H1 (cell line): ENCODE measurements at regions not wholly inside any gene's neighbourhood (a gene's known extent, or its start where the extent isn't known, plus 50 kb on each side); places are given as distances from the start of the nearest gene placed in this dataset.

Source experiments
- CTCF ChIA-PET: fragments of 300-600 bp; sonication (Branson Sonifier 250); formaldehyde crosslinking; loops from one replicate; lab custom pipeline; 2021; ENCODE audit not compliant: partially characterized antibody; lab: Charles Lee
- POLR2A ChIA-PET: fragments of 300-600 bp; sonication (Branson Sonifier 250); formaldehyde crosslinking; loops from one replicate; lab custom pipeline; 2021; ENCODE audit warnings: inconsistent platforms; ENCODE audit not compliant: partially characterized antibody; lab: Charles Lee
- DNase-seq, 2 experiments: peaks; one replicate each; pipeline versions ENCODE4 v3.0.0 to v3.0.0-alpha.2; 2010 to 2022; ENCODE audit warnings: low spot score in 2 of 2, low read depth in 1 of 2, mixed read lengths in 1 of 2
- FAIRE-seq: peaks from 2 replicates; lab custom pipeline; 2011; peaks lifted over from hg19 to GRCh38; lab: Jason Lieb, UNC
- H2AFZ ChIP-seq: 2 replicates; pipeline ENCODE4 v1.8.1; 2012; ENCODE audit warnings: low read length, inconsistent platforms
- H2AK5ac ChIP-seq: 2 replicates; pipeline ENCODE4 v1.6.1; 2013; ENCODE audit warnings: low read depth, low read length
- H2BK120ac ChIP-seq: replicated peaks from 2 replicates; pipeline ENCODE3; 2013; ENCODE audit warnings: low read depth, low read length, inconsistent platforms
- H2BK12ac ChIP-seq: 2 replicates; pipeline ENCODE4 v1.6.1; 2013; ENCODE audit warnings: low read depth, low read length
- H2BK15ac ChIP-seq: 2 replicates; pipeline ENCODE4 v1.6.1; 2013; ENCODE audit warnings: low read length
- H2BK20ac ChIP-seq: 2 replicates; pipeline ENCODE4 v1.6.1; 2013; ENCODE audit warnings: low read length
- H2BK5ac ChIP-seq: 2 replicates; pipeline ENCODE4 v1.6.1; 2013; ENCODE audit warnings: low read depth, low read length
- H3K14ac ChIP-seq: 2 replicates; pipeline ENCODE4 v1.6.1; 2013; ENCODE audit warnings: inconsistent platforms; ENCODE audit not compliant: insufficient read length
- H3K18ac ChIP-seq: 2 replicates; pipeline ENCODE4 v1.6.1; 2013; ENCODE audit warnings: low read length; ENCODE audit errors: extremely low read depth
- H3K23ac ChIP-seq: 2 replicates; pipeline ENCODE4 v1.6.1; 2013; ENCODE audit warnings: inconsistent platforms; ENCODE audit not compliant: insufficient read length
- H3K23me2 ChIP-seq: 2 replicates; pipeline ENCODE4 v1.6.1; 2013; ENCODE audit warnings: low read depth, low read length
- H3K27ac ChIP-seq: 2 replicates; pipeline ENCODE4 v1.6.1; 2011; ENCODE audit warnings: low read depth, low read length, inconsistent platforms
- H3K27me3 ChIP-seq, 4 experiments: replicated peaks in 1 of 4; 1 replicate in 1 of 4; 2 replicates in 3 of 4; pipeline versions ENCODE4 v1.6.1 to v1.8.1; 2011 to 2013; ENCODE audit warnings: low read length in 3 of 4, mild to moderate bottlenecking in 3 of 4, inconsistent platforms in 2 of 4, mixed read lengths in 2 of 4, moderate library complexity in 1 of 4; ENCODE audit not compliant: control insufficient read depth in 3 of 4, insufficient read depth in 3 of 4; ENCODE audit errors: extremely low read depth in 1 of 4
- H3K36me3 ChIP-seq, 4 experiments: 2 replicates each; pipeline versions ENCODE4 v1.6.1 to v1.8.1; 2011 to 2013; ENCODE audit warnings: mild to moderate bottlenecking in 4 of 4, low read length in 3 of 4, moderate library complexity in 2 of 4, control low read depth in 1 of 4, inconsistent platforms in 1 of 4; ENCODE audit not compliant: insufficient read depth in 4 of 4, control insufficient read depth in 2 of 4
- H3K4ac ChIP-seq: replicated peaks from 2 replicates; pipeline ENCODE3; 2013; ENCODE audit warnings: low read length, low read depth, mixed read lengths, inconsistent platforms; ENCODE audit not compliant: insufficient read length
- H3K4me1 ChIP-seq, 4 experiments: replicated peaks in 1 of 4; 1 replicate in 1 of 4; 2 replicates in 3 of 4; pipeline versions ENCODE4 v1.6.1 to v1.8.1; 2011 to 2013; ENCODE audit warnings: low read length in 3 of 4, inconsistent platforms in 2 of 4, mixed read lengths in 1 of 4; ENCODE audit not compliant: insufficient read depth in 4 of 4, control insufficient read depth in 3 of 4
- H3K4me2 ChIP-seq, 2 experiments: 2 replicates each; pipeline versions ENCODE4 v1.6.1 to v1.8.1; 2011 to 2013; ENCODE audit warnings: low read depth in 2 of 2, low read length in 2 of 2, control low read depth in 1 of 2, inconsistent platforms in 1 of 2, mild to moderate bottlenecking in 1 of 2; ENCODE audit not compliant: insufficient read depth in 1 of 2
- H3K4me3 ChIP-seq, 4 experiments: fragments of 200-600, 300-600 bp in 1 of 4; sonication (generic), shearing (Covaris generic), sonication (Bioruptor Twin) in 1 of 4; 2 replicates each; pipeline versions ENCODE4 v1.5.1 to v1.8.1; 2011 to 2016; ENCODE audit warnings: low read length in 4 of 4, low read depth in 3 of 4, control low read depth in 2 of 4, inconsistent platforms in 2 of 4, mild to moderate bottlenecking in 2 of 4, mixed read lengths in 1 of 4, moderate library complexity in 1 of 4; ENCODE audit not compliant: insufficient read depth in 2 of 4; ENCODE audit errors: extremely low read depth in 1 of 4
- H3K56ac ChIP-seq: replicated peaks from 2 replicates; pipeline ENCODE3; 2013; ENCODE audit warnings: low read depth, mild to moderate bottlenecking, mixed read lengths, low read length, inconsistent platforms; ENCODE audit not compliant: insufficient read length
- H3K79me1 ChIP-seq: 2 replicates; pipeline ENCODE4 v1.6.1; 2013; ENCODE audit warnings: low read depth, low read length, control low read depth
- H3K79me2 ChIP-seq, 2 experiments: 2 replicates each; pipeline versions ENCODE4 v1.6.1 to v1.8.1; 2012 to 2013; ENCODE audit warnings: low read length in 2 of 2, mild to moderate bottlenecking in 2 of 2, inconsistent platforms in 1 of 2; ENCODE audit not compliant: insufficient read depth in 2 of 2, control insufficient read depth in 1 of 2
- H3K9ac ChIP-seq, 4 experiments: replicated peaks in 1 of 4; 1 replicate in 1 of 4; 2 replicates in 3 of 4; pipeline versions ENCODE4 v1.6.1 to v1.8.1; 2011 to 2013; ENCODE audit warnings: low read depth in 3 of 4, low read length in 3 of 4, control low read depth in 2 of 4, mild to moderate bottlenecking in 2 of 4, moderate library complexity in 2 of 4, inconsistent platforms in 1 of 4; ENCODE audit errors: extremely low read depth in 1 of 4
- H3K9me3 ChIP-seq, 2 experiments: 2 replicates each; pipeline versions ENCODE4 v1.6.1 to v1.8.1; 2012 to 2013; ENCODE audit warnings: mild to moderate bottlenecking in 2 of 2, moderate library complexity in 2 of 2, control low read depth in 1 of 2, inconsistent platforms in 1 of 2, low read depth in 1 of 2, low read length in 1 of 2, mixed read lengths in 1 of 2; ENCODE audit not compliant: insufficient read depth in 2 of 2
- H4K20me1 ChIP-seq, 2 experiments: replicated peaks in 1 of 2; 2 replicates each; pipeline versions ENCODE3 to v1.8.1; 2011 to 2013; ENCODE audit warnings: inconsistent platforms in 2 of 2, low read length in 2 of 2, mild to moderate bottlenecking in 1 of 2; ENCODE audit not compliant: insufficient read depth in 2 of 2, control insufficient read depth in 1 of 2
- H4K5ac ChIP-seq: 2 replicates; pipeline ENCODE4 v1.6.1; 2013; ENCODE audit warnings: low read length, low read depth, mixed read lengths, inconsistent platforms; ENCODE audit not compliant: insufficient read length
- H4K8ac ChIP-seq: 2 replicates; pipeline ENCODE4 v1.8.0; 2013; ENCODE audit warnings: mild to moderate bottlenecking, moderate library complexity, low read length, inconsistent platforms; ENCODE audit not compliant: insufficient read depth; ENCODE audit errors: extremely low read depth
- H4K91ac ChIP-seq: replicated peaks from 2 replicates; pipeline ENCODE3; 2013; ENCODE audit warnings: low read length, mixed read lengths, inconsistent platforms; ENCODE audit not compliant: insufficient read length
- ASH2L ChIP-seq: fragments of 200-600, 300-600 bp; sonication (generic); IDR thresholded peaks from one replicate; pipeline ENCODE4 v1.7.1; 2017; ENCODE audit warnings: low read length
- NRF1 ChIP-seq: IDR thresholded peaks from 2 replicates; pipeline ENCODE4 v1.6.1; 2011; ENCODE audit warnings: mild to moderate bottlenecking, low read depth, low read length, improper control_type of control experiment
- TAF7 ChIP-seq: optimal IDR thresholded peaks from 2 replicates; pipeline ENCODE3; 2011; ENCODE audit warnings: low read depth, mild to moderate bottlenecking, inconsistent platforms, low read length, moderate library complexity, borderline replicate concordance
- WGBS, 2 experiments: shearing (Covaris generic) in 1 of 2; methylation state at CpG; one replicate each; pipeline versions ENCODE4 v1.1.6 to v1.1.7; 2013 to 2015; ENCODE audit warnings: low lambda C conversion rate in 2 of 2, mixed read lengths in 2 of 2, inconsistent platforms in 1 of 2, low coverage in 1 of 2, missing lambda C conversion rate in 1 of 2; ENCODE audit not compliant: insufficient replicate concordance in 2 of 2, insufficient coverage in 1 of 2, insufficient read length in 1 of 2; ENCODE audit errors: extremely low coverage in 1 of 2, missing lambda C conversion rate in 1 of 2; 5-methylcytosine and 5-hydroxymethylcytosine counted together

DNA sequence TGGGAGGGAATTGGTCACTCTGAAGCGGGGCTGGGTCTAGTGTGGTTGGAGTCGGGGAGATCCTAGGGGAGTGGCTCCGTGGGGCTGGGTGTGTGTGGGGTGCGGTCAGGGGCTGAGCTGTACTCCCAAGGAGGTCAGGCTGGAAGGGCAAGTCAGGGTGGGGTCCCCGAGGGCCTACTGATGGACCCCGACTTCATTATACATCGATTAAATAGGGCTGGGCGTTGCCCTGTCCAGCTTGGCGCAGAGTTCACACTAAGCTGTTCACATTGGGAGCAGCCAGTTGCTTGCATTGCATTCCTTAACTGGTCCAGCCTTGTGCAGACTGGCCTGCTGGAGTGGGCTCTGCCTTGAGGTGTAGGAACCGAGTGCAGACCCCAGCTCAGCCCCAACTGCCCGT lies 131.2 kb downstream of the ASB1 start:
- H3K36me3 ChIP-seq = no peaks in the 10 kb centered on the region
- H3K18ac ChIP-seq = no peak overlapping the region
- no peaks in the 10 kb centered on the region; a peak in 1 of 7 replicates for H3K27me3 ChIP-seq
- POLR2A ChIA-PET = no interaction called here
- H4K8ac ChIP-seq = no peak overlapping the region
- H3K27ac ChIP-seq = no peak overlapping the region
- H3K4me1 ChIP-seq = peaks cover 0 to 3% (median 1%) of the 10 kb centered on the region in 4 experiments; a peak in 6 of 7 replicates
- H3K23ac ChIP-seq = no peak overlapping the region
- H3K79me2 ChIP-seq = no peaks in the 10 kb centered on the region
- H3K9ac ChIP-seq = no peak overlapping the region; a peak in 1 of 7 replicates
- H3K14ac ChIP-seq = no peak overlapping the region
- H4K20me1 ChIP-seq = no peaks in the 10 kb centered on the region
- no peak overlapping the region for H2BK20ac ChIP-seq
- no peak overlapping the region for H2BK120ac ChIP-seq
- CTCF ChIA-PET = no interaction called here
- no peak overlapping the region for H2AK5ac ChIP-seq
- TF ChIP-seq ASH2L (no peak), NRF1 (no peak), TAF7 (no peak)
- no peak for FAIRE-seq
- H2BK5ac ChIP-seq = no peak overlapping the region
- peaks cover 3% of the 10 kb centered on the region; the same call in 1 of the 2 replicates for H3K23me2 ChIP-seq
- no peaks in the 10 kb centered on the region for H3K9me3 ChIP-seq
- H4K91ac ChIP-seq = no peak overlapping the region
- H3K4me2 ChIP-seq = no peak overlapping the region
- no peak overlapping the region for H4K5ac ChIP-seq
- H3K56ac ChIP-seq = no peak overlapping the region
- DNase-seq = no peak
- no peak overlapping the region for H3K4ac ChIP-seq
- WGBS, 2 experiments = 93% methylated on average over 10 of the region's 11 CpGs; no CpG with 5 or more reads in 1 of the 2 experiments
- H2BK15ac ChIP-seq = no peak overlapping the region
- no peak overlapping the region for H2BK12ac ChIP-seq
- no peak overlapping the region for H2AFZ ChIP-seq
- H3K4me3 ChIP-seq = no peak overlapping the region
- H3K79me1 ChIP-seq = no peaks in the 10 kb centered on the region
